ENCODE measurements at regions not wholly inside any gene's neighbourhood (a gene's known extent, or its start where the extent isn't known, plus 50 kb on each side); places are given as distances from the start of the nearest gene placed in this dataset.

GRCh38 chr1:55725378-55725777 lies 510.2 kb upstream of the USP24 start:
- no peak for DNase-seq

GRCh38 chr1:55724551-55725325 lies 509.6 kb upstream of the USP24 start:
- no peak for DNase-seq

- no peak for DNase-seq
Observed at GRCh38 chr1:55723001-55723400, 507.8 kb upstream of the USP24 start.

- DNase-seq = no peak
Observed at GRCh38 chr1:55720261-55720660, 505.1 kb upstream of the USP24 start.

GRCh38 chr1:55718758-55719671 lies 503.9 kb upstream of the USP24 start:
- no peak for DNase-seq

- DNase-seq = no peak
Observed at GRCh38 chr1:55717111-55717510, 501.9 kb upstream of the USP24 start.

GRCh38 chr1:55716610-55717009 lies 501.4 kb upstream of the USP24 start:
- no peak for DNase-seq

- no peak for DNase-seq
Observed at GRCh38 chr1:55716151-55716550, 501.0 kb upstream of the USP24 start.

GRCh38 chr1:55714230-55714629 lies 499.1 kb upstream of the USP24 start:
- DNase-seq = no peak

GRCh38 chr1:55713516-55713915 lies 498.4 kb upstream of the USP24 start:
- no peak for DNase-seq

- DNase-seq = no peak
Observed at GRCh38 chr1:55712148-55712547, 497.0 kb upstream of the USP24 start.

GRCh38 chr1:55708781-55709180 lies 493.6 kb upstream of the USP24 start:
- no peak for DNase-seq

- DNase-seq = no peak
Observed at GRCh38 chr1:55707846-55708245, 492.7 kb upstream of the USP24 start.

GRCh38 chr1:55707196-55707595 lies 492.0 kb upstream of the USP24 start:
- DNase-seq = no peak

- DNase-seq = no peak
Observed at GRCh38 chr1:55706397-55706796, 491.2 kb upstream of the USP24 start.

GRCh38 chr1:55703726-55704363 lies 488.7 kb upstream of the USP24 start:
- DNase-seq = no peak

- DNase-seq = no peak
Observed at GRCh38 chr1:55702064-55702463, 486.9 kb upstream of the USP24 start.

GRCh38 chr1:55700359-55701130 lies 485.4 kb upstream of the USP24 start:
- DNase-seq = no peak

GRCh38 chr1:55699228-55699627 lies 484.1 kb upstream of the USP24 start:
- DNase-seq = no peak

GRCh38 chr1:55697997-55698535 lies 482.9 kb upstream of the USP24 start:
- no peak for DNase-seq

GRCh38 chr1:55696891-55697290 lies 481.7 kb upstream of the USP24 start:
- no peak for DNase-seq

- DNase-seq = no peak
Observed at GRCh38 chr1:55696181-55696754, 481.1 kb upstream of the USP24 start.
